Astrocyte (in vitro differentiated cells and primary cell): ENCODE measurements at regions not wholly inside any gene's neighbourhood (a gene's known extent, or its start where the extent isn't known, plus 50 kb on each side); places are given as distances from the start of the nearest gene placed in this dataset.
A peak's percentile ranks its signal among the peaks of the same experiment; 100 is the strongest.

Source experiments
- DNase-seq: peaks from one replicate; pipeline ENCODE4 v3.0.0-alpha.2; 2010; ENCODE audit warnings: low read depth
- FAIRE-seq: peaks from 2 replicates; lab custom pipeline; 2011; peaks lifted over from hg19 to GRCh38; lab: Jason Lieb, UNC
- H2AFZ ChIP-seq: 2 replicates; pipeline ENCODE4 v1.6.0; 2012; ENCODE audit warnings: low read depth, low read length, inconsistent platforms
- H3K27ac ChIP-seq: 2 replicates; pipeline ENCODE4 v1.5.1; 2011; ENCODE audit warnings: low read depth, low read length, inconsistent platforms
- H3K27me3 ChIP-seq: 2 replicates; pipeline ENCODE4 v1.6.0; 2011; ENCODE audit warnings: low read length, inconsistent platforms; ENCODE audit not compliant: insufficient read depth
- H3K36me3 ChIP-seq: 2 replicates; pipeline ENCODE4 v1.5.1; 2011; ENCODE audit warnings: low read length, inconsistent platforms; ENCODE audit not compliant: insufficient read depth
- H3K4me1 ChIP-seq: 2 replicates; pipeline ENCODE4 v1.5.1; 2011; ENCODE audit warnings: low read length, inconsistent platforms; ENCODE audit not compliant: insufficient read depth
- H3K4me2 ChIP-seq: 2 replicates; pipeline ENCODE4 v1.6.0; 2012; ENCODE audit warnings: low read length, inconsistent platforms
- H3K4me3 ChIP-seq: 2 replicates; pipeline ENCODE4 v1.5.1; 2011; ENCODE audit warnings: low read depth, mild to moderate bottlenecking, low read length, inconsistent platforms; ENCODE audit not compliant: insufficient read depth
- H3K79me2 ChIP-seq: 2 replicates; pipeline ENCODE4 v1.6.0; 2012; ENCODE audit warnings: mild to moderate bottlenecking, low read length, inconsistent platforms; ENCODE audit not compliant: insufficient read depth
- H3K9ac ChIP-seq: 2 replicates; pipeline ENCODE4 v1.6.0; 2012; ENCODE audit warnings: mild to moderate bottlenecking, low read length, inconsistent platforms
- H3K9me3 ChIP-seq: 2 replicates; pipeline ENCODE4 v1.5.1; 2012; ENCODE audit warnings: low read depth, mild to moderate bottlenecking, low read length, inconsistent platforms; ENCODE audit not compliant: insufficient read depth
- H4K20me1 ChIP-seq: 2 replicates; pipeline ENCODE4 v1.6.0; 2012; ENCODE audit warnings: low read length, inconsistent platforms; ENCODE audit not compliant: insufficient read depth
- H3K27ac Mint-ChIP-seq: one replicate; pipeline ENCODE4 v1.8.0; 2021; ENCODE audit warnings: mild to moderate bottlenecking, mixed read lengths; ENCODE audit not compliant: unreplicated experiment
- H3K27me3 Mint-ChIP-seq: one replicate; pipeline ENCODE4 v1.8.0; 2021; ENCODE audit warnings: low read depth, mixed read lengths; ENCODE audit not compliant: unreplicated experiment
- H3K36me3 Mint-ChIP-seq: one replicate; pipeline ENCODE4 v1.8.0; 2021; ENCODE audit warnings: low read depth, mixed read lengths; ENCODE audit not compliant: unreplicated experiment
- H3K4me1 Mint-ChIP-seq: one replicate; pipeline ENCODE4 v1.8.0; 2021; ENCODE audit warnings: low read depth, mixed read lengths; ENCODE audit not compliant: unreplicated experiment
- H3K4me3 Mint-ChIP-seq: one replicate; pipeline ENCODE4 v1.8.0; 2021; ENCODE audit warnings: mild to moderate bottlenecking, moderate library complexity, mixed read lengths; ENCODE audit not compliant: unreplicated experiment
- H3K9me3 Mint-ChIP-seq: one replicate; pipeline ENCODE4 v1.8.0; 2021; ENCODE audit warnings: mild to moderate bottlenecking, mixed read lengths; ENCODE audit not compliant: unreplicated experiment
- EZH2 ChIP-seq: IDR thresholded peaks from 2 replicates; pipeline ENCODE4 v1.6.1; 2012; ENCODE audit warnings: mild to moderate bottlenecking, low read length, inconsistent platforms; ENCODE audit not compliant: insufficient read depth
- TF ChIP-seq, protein P1 (sequence below): IDR thresholded peaks from 2 replicates; pipeline ENCODE4 v1.5.1; 2011; ENCODE audit warnings: low read depth, mild to moderate bottlenecking, inconsistent platforms, low read length, moderate library complexity; ENCODE audit not compliant: insufficient read depth

- Mint-ChIP-seq H3K36me3 (no peaks in the 10 kb centered on the region), H3K27me3 (no peaks in the 10 kb centered on the region), H3K9me3 (no peaks in the 10 kb centered on the region), H3K27ac (no peak overlapping the region), H3K4me3 (no peak overlapping the region), H3K4me1 (peaks cover 16% of the 10 kb centered on the region)
- Histone ChIP-seq H3K4me2 (no peak overlapping the region), H3K27ac (no peak overlapping the region), H3K4me1 (peaks cover 4% of the 10 kb centered on the region), H3K79me2 (no peaks in the 10 kb centered on the region), H4K20me1 (no peaks in the 10 kb centered on the region), H3K4me3 (no peak overlapping the region), H3K9me3 (no peaks in the 10 kb centered on the region), H3K27me3 (no peaks in the 10 kb centered on the region), H2AFZ (peak overlapping the region; percentile 31), H3K9ac (no peak overlapping the region), H3K36me3 (no peaks in the 10 kb centered on the region)
- DNase-seq (no peak), FAIRE-seq (peak; percentile 20)
- TF ChIP-seq, protein P1, sequence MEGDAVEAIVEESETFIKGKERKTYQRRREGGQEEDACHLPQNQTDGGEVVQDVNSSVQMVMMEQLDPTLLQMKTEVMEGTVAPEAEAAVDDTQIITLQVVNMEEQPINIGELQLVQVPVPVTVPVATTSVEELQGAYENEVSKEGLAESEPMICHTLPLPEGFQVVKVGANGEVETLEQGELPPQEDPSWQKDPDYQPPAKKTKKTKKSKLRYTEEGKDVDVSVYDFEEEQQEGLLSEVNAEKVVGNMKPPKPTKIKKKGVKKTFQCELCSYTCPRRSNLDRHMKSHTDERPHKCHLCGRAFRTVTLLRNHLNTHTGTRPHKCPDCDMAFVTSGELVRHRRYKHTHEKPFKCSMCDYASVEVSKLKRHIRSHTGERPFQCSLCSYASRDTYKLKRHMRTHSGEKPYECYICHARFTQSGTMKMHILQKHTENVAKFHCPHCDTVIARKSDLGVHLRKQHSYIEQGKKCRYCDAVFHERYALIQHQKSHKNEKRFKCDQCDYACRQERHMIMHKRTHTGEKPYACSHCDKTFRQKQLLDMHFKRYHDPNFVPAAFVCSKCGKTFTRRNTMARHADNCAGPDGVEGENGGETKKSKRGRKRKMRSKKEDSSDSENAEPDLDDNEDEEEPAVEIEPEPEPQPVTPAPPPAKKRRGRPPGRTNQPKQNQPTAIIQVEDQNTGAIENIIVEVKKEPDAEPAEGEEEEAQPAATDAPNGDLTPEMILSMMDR, result no peak
- TF ChIP-seq EZH2, result no peak
These were observed 83.3 kb upstream of the ID4 start for GRCh38 chr6:19753826-19754225.

- Histone ChIP-seq H3K27ac (no peak overlapping the region), H2AFZ (no peak overlapping the region), H4K20me1 (no peaks in the 10 kb centered on the region), H3K79me2 (no peaks in the 10 kb centered on the region), H3K36me3 (no peaks in the 10 kb centered on the region), H3K9ac (no peak overlapping the region), H3K4me2 (no peak overlapping the region), H3K4me3 (no peak overlapping the region), H3K9me3 (no peaks in the 10 kb centered on the region), H3K27me3 (no peaks in the 10 kb centered on the region), H3K4me1 (peaks cover 11% of the 10 kb centered on the region)
- TF ChIP-seq EZH2, result no peak
- TF ChIP-seq, protein P1, result no peak
- FAIRE-seq (no peak), DNase-seq (no peak)
- no peak overlapping the region for H3K4me3 Mint-ChIP-seq
- H3K27me3 Mint-ChIP-seq, result no peaks in the 10 kb centered on the region
- H3K27ac Mint-ChIP-seq, result no peak overlapping the region
- no peaks in the 10 kb centered on the region for H3K36me3 Mint-ChIP-seq
- H3K4me1 Mint-ChIP-seq, result peaks cover 20% of the 10 kb centered on the region
- no peaks in the 10 kb centered on the region for H3K9me3 Mint-ChIP-seq
These were observed 82.5 kb upstream of the ID4 start for GRCh38 chr6:19754686-19755085.

DNA sequence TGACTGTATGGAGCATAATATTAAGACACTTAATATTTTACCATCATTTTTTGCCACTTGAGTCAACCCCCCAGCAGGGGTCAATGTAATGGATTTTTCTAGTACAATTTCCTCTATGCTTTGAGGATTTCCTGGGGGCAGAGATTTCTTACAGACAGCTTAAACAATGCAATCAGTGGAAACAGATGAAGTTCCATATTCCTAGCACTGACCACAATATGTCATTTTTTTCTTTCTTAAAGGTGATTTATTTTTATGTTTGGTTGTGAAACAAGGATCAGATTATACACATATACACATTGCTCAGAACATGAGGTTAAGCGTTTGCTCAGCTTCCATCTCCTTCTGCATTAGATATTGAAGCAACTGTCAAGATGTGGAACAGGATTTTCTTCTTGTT, 82.0 kb upstream of the ID4 start:
- Histone ChIP-seq H4K20me1 (no peaks in the 10 kb centered on the region), H3K36me3 (no peaks in the 10 kb centered on the region), H3K27me3 (no peaks in the 10 kb centered on the region), H3K9me3 (no peaks in the 10 kb centered on the region), H2AFZ (no peak overlapping the region), H3K27ac (no peak overlapping the region), H3K9ac (no peak overlapping the region), H3K4me1 (peaks cover 11% of the 10 kb centered on the region), H3K79me2 (no peaks in the 10 kb centered on the region), H3K4me2 (no peak overlapping the region), H3K4me3 (no peak overlapping the region)
- Mint-ChIP-seq H3K9me3 (no peaks in the 10 kb centered on the region), H3K4me3 (no peak overlapping the region), H3K4me1 (peaks cover 20% of the 10 kb centered on the region), H3K27me3 (no peaks in the 10 kb centered on the region), H3K27ac (no peak overlapping the region), H3K36me3 (no peaks in the 10 kb centered on the region)
- no peak for DNase-seq
- no peak for FAIRE-seq
- no peak for TF ChIP-seq EZH2
- TF ChIP-seq, protein P1, result no peak
